Loucy (cell line): ENCODE measurements at regions not wholly inside any gene's neighbourhood (a gene's known extent, or its start where the extent isn't known, plus 50 kb on each side); places are given as distances from the start of the nearest gene placed in this dataset.

ENCODE experiments used
- H2AFZ ChIP-seq: fragments of 200-600 bp; sonication (generic); 2 replicates; pipeline ENCODE4 v1.6.0; 2016; ENCODE audit warnings: antibody characterized with exemption, mild to moderate bottlenecking, low read length, moderate library complexity
- H3F3A ChIP-seq: fragments of 200-600 bp; 2 replicates; pipeline ENCODE4 v1.6.0; 2016; ENCODE audit warnings: antibody characterized with exemption, low read depth, mild to moderate bottlenecking
- H3K27me3 ChIP-seq: fragments of 200-600 bp; sonication (generic); 2 replicates; pipeline ENCODE4 v1.6.1; 2014; ENCODE audit warnings: low read length, mild to moderate bottlenecking; ENCODE audit not compliant: insufficient read depth, poor library complexity, severe bottlenecking
- H3K36me3 ChIP-seq: fragments of 200-600 bp; sonication (generic); 2 replicates; pipeline ENCODE4 v1.6.1; 2016; ENCODE audit warnings: low read length; ENCODE audit not compliant: insufficient read depth
- H3K4me1 ChIP-seq: fragments of 200-600 bp; sonication (generic); 2 replicates; pipeline ENCODE4 v1.5.1; 2014; ENCODE audit warnings: low read length, mild to moderate bottlenecking; ENCODE audit not compliant: insufficient read depth, poor library complexity, severe bottlenecking
- H3K4me2 ChIP-seq: fragments of 200-600 bp; sonication (generic); 2 replicates; pipeline ENCODE4 v1.6.0; 2014; ENCODE audit warnings: antibody characterized with exemption, low read length, low read depth, mild to moderate bottlenecking; ENCODE audit not compliant: poor library complexity, severe bottlenecking
- H3K4me3 ChIP-seq: fragments of 200-600 bp; sonication (generic); 2 replicates; pipeline ENCODE4 v1.5.1; 2014; ENCODE audit warnings: low read length, mild to moderate bottlenecking, mixed read lengths; ENCODE audit not compliant: poor library complexity, severe bottlenecking
- H3K79me2 ChIP-seq: fragments of 200-600 bp; sonication (generic); 2 replicates; pipeline ENCODE4 v1.6.1; 2014; ENCODE audit warnings: low read length; ENCODE audit not compliant: insufficient read depth
- H3K9ac ChIP-seq: fragments of 200-600 bp; sonication (generic); 2 replicates; pipeline ENCODE4 v1.6.0; 2014; ENCODE audit warnings: mild to moderate bottlenecking, low read depth, low read length, moderate library complexity; ENCODE audit not compliant: poor library complexity, severe bottlenecking
- H3K9me2 ChIP-seq: fragments of 200-600 bp; sonication (generic); replicated peaks from 2 replicates; pipeline ENCODE4 v1.6.1; 2016; ENCODE audit warnings: low read depth, low read length, mixed read lengths
- H3K9me3 ChIP-seq: fragments of 200-600 bp; sonication (generic); 2 replicates; pipeline ENCODE4 v1.6.1; 2014; ENCODE audit warnings: mild to moderate bottlenecking, antibody characterized with exemption, low read length, low read depth; ENCODE audit not compliant: insufficient read depth
- H4K20me1 ChIP-seq: fragments of 200-600 bp; sonication (generic); 2 replicates; pipeline ENCODE4 v1.6.0; 2014; ENCODE audit warnings: antibody characterized with exemption, low read length, mild to moderate bottlenecking; ENCODE audit not compliant: insufficient read depth, poor library complexity, severe bottlenecking
- CTCF ChIP-seq: fragments of 200-600 bp; sonication (generic); conservative IDR thresholded peaks from 2 replicates; pipeline ENCODE4 v1.5.1; 2014; ENCODE audit warnings: mild to moderate bottlenecking, antibody characterized with exemption, low read length
- EZH2phosphoT487 ChIP-seq: fragments of 200-600 bp; IDR thresholded peaks from 2 replicates; pipeline ENCODE4 v1.6.1; 2018; ENCODE audit warnings: antibody characterized with exemption, mild to moderate bottlenecking, moderate library complexity, borderline replicate concordance

GRCh38 chr6:88536071-88536625 is 370.0 kb upstream of the CNR1 start:
- no peaks in the 10 kb centered on the region for H3K9me2 ChIP-seq
- H3F3A ChIP-seq, result no peaks in the 10 kb centered on the region
- no peak overlapping the region for H3K4me3 ChIP-seq
- no peaks in the 10 kb centered on the region for H3K9me3 ChIP-seq
- no peak overlapping the region for H3K4me2 ChIP-seq
- TF ChIP-seq CTCF, result no peak
- no peaks in the 10 kb centered on the region for H3K36me3 ChIP-seq
- H3K79me2 ChIP-seq, result no peaks in the 10 kb centered on the region
- no peak overlapping the region for H2AFZ ChIP-seq
- no peak overlapping the region for H3K9ac ChIP-seq
- no peaks in the 10 kb centered on the region for H3K27me3 ChIP-seq
- no peaks in the 10 kb centered on the region for H4K20me1 ChIP-seq
- H3K4me1 ChIP-seq, result no peaks in the 10 kb centered on the region

GRCh38 chr6:88535306-88535705 is 369.2 kb upstream of the CNR1 start:
- no peaks in the 10 kb centered on the region for H3F3A ChIP-seq
- no peaks in the 10 kb centered on the region for H3K27me3 ChIP-seq
- no peaks in the 10 kb centered on the region for H3K9me3 ChIP-seq
- TF ChIP-seq EZH2phosphoT487, result no peak
- TF ChIP-seq CTCF, result no peak
- H4K20me1 ChIP-seq, result no peaks in the 10 kb centered on the region
- H3K4me1 ChIP-seq, result no peaks in the 10 kb centered on the region
- no peak overlapping the region for H3K4me2 ChIP-seq
- H2AFZ ChIP-seq, result no peak overlapping the region
- no peak overlapping the region for H3K9ac ChIP-seq
- no peaks in the 10 kb centered on the region for H3K79me2 ChIP-seq
- H3K9me2 ChIP-seq, result no peaks in the 10 kb centered on the region
- no peak overlapping the region for H3K4me3 ChIP-seq
- H3K36me3 ChIP-seq, result no peaks in the 10 kb centered on the region

- Histone ChIP-seq H3K79me2 (no peaks in the 10 kb centered on the region), H3K4me2 (no peak overlapping the region), H3K4me3 (no peak overlapping the region), H3K27me3 (no peaks in the 10 kb centered on the region), H2AFZ (no peak overlapping the region), H3K9ac (no peak overlapping the region), H3K36me3 (no peaks in the 10 kb centered on the region), H4K20me1 (no peaks in the 10 kb centered on the region), H3K4me1 (no peaks in the 10 kb centered on the region), H3K9me3 (no peaks in the 10 kb centered on the region), H3F3A (no peaks in the 10 kb centered on the region), H3K9me2 (no peaks in the 10 kb centered on the region)
- TF ChIP-seq CTCF, result no peak
- no peak for TF ChIP-seq EZH2phosphoT487
These were observed 366.2 kb upstream of the CNR1 start for GRCh38 chr6:88532241-88532860.
